GM19328 (cell line): ENCODE measurements at regions not wholly inside any gene's neighbourhood (a gene's known extent, or its start where the extent isn't known, plus 50 kb on each side); places are given as distances from the start of the nearest gene placed in this dataset.

Source experiments
- ATAC-seq: cut with Tn5 transposase; IDR thresholded peaks from one replicate; pipeline ENCODE4 v1.9.1; 2021; ENCODE audit warnings: mild to moderate bottlenecking, moderate library complexity; ENCODE audit not compliant: unreplicated experiment

GRCh38 chr5:167889276-167889675 lies 402.2 kb upstream of the WWC1 start:
- ATAC-seq = no peak

- no peak for ATAC-seq
These were observed 398.9 kb upstream of the WWC1 start for GRCh38 chr5:167892352-167893115.

DNA sequence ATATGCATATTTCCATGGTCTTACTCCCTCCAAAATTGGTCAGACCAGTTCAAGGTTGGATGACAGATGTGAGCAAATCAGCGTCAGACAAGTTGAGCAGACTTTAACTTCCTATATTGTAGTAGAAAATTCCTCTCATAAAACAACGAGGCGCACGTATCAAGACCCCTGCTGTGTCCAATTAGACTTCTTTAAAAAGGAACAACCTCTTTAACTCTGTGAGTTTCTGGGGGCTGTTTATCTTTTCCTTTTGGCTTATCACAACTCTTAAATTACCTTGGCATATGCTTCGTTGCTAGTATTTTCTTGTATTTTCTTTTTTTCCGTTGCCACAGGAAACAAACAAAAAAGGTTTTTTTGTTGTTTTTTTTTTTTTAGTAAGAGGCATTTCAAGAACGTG lies 398.2 kb upstream of the WWC1 start:
- no peak for ATAC-seq

DNA sequence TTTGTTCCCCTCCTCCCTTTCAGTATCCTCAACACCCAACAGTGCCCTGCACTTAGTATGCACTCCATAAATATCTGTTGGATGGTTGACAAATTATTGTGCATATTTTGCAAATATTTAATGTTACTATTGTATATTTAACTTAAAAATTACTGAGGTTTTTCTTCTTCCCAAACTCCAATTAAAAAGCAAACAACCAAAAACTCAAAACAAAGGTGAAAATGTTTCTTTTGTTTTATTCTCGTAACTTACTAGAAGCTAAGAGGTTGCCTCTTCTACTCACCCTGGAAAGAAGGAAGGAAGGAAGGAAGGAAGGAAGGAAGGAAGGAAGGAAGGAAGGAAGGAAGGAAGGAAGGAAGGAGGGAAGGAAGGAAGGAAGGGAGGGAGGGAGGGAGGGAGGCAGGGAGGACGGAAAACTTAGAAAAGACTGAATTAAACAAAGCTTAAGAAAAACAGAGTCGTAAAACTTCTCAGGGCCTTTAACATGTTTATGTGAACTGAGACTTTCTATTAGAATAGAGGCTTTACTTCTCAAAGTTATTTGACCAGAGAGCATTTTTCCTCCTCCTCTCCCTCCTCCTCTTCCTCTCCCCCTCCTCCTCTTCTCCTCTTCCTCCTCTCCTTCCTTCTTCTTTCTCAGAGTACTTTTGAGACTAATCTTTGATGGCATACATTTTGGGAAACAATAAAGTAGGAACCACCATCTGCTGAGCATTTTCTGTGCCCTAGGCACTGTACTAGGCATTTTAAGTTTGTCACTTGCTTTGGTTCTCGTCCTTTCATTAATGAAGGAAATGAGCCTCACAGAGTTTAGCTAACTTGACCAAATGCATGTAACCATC lies 396.6 kb upstream of the WWC1 start:
- no peak for ATAC-seq

GRCh38 chr5:167895899-167896659 lies 395.4 kb upstream of the WWC1 start:
- ATAC-seq = no peak

GRCh38 chr5:167896814-167897213 lies 394.6 kb upstream of the WWC1 start:
- no peak for ATAC-seq

DNA sequence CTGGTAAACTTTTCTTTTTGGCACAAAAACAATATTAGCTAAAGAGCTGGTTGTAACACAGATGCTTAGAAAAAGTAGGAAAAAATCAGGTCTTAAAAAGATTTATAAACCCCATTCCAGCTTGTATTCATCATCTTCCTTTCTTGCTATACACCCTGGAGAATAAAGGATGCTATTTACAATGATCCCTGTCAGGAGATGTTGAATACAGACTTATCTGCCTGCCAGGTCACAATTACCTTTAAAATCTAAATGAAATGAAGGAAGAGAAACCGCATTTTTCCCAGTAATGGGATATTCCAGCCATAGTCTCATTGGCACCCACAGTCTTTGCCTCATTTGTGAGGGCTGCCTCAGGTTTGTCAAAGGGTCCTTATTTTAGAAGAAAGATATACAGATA lies 394.1 kb upstream of the WWC1 start:
- no peak for ATAC-seq

- ATAC-seq = no peak
These were observed 392.9 kb upstream of the WWC1 start for GRCh38 chr5:167898361-167899042.

DNA sequence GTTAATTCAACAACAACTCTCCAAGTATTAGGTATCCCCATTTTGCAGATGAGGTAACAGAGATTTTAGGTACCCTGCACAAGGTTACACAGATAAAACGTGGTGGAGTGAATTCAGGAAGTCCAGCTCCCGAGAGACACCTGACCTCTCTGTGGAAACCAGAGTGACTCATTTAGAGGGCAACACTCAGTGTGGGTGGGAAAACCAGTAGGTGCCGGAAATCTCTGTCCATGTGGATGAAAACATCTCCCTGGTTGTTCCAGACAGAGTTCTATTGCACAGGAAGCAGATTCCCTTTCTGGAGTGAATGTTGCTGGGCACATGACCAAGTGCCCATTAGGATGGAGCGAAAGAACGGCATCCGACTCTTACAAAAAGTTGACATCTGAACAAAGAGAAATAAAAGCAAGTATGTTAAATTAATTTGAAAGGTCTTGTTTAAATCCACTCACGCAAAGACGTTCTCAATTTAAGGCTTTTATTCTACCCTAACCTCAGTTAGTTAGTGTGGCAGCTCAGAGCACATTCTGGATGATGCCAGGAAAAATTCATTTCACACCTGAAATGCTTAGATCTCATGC lies 391.9 kb upstream of the WWC1 start:
- no peak for ATAC-seq

GRCh38 chr5:167900340-167900935 lies 391.0 kb upstream of the WWC1 start:
- no peak for ATAC-seq

GRCh38 chr5:167902298-167902697 lies 389.1 kb upstream of the WWC1 start:
- ATAC-seq = no peak

DNA sequence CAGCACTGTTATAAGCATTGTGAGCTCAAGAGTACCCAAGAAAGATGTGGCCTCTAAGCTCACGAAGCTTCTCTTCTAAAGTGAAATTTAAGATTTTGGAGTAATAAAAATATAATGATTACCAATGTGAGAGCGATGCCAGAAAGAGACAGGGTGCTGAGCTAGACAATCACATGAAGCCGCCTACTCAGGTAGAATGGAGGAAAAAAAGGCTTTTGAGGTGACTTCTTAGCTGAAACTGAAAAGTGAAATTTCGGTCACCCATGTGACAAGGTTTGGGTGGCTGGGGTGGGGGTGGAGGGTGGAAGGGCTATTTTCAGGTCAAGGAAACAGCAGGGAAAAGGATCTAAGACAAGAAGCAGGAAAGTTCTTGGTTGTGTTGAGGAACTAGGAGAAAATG lies 388.2 kb upstream of the WWC1 start:
- ATAC-seq = no peak

DNA sequence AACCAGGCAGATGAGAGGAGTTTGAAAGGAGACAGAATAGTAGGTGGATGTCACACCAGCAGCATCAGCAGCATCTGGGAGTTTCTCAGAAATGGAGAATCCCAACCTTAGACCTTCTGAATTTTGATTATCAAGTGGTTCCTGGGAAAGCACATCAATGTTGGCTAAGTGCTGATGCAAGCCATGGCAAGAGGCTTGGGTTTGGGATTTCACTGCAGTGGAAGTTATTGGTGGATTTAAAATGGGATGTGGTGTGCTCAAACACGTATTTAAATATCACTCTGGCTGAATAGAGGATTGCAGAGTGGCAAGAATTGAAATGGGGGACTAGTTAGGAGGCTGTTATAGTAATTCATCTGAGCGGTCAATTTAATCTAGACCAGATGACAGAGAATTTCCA lies 387.8 kb upstream of the WWC1 start:
- ATAC-seq = no peak

DNA sequence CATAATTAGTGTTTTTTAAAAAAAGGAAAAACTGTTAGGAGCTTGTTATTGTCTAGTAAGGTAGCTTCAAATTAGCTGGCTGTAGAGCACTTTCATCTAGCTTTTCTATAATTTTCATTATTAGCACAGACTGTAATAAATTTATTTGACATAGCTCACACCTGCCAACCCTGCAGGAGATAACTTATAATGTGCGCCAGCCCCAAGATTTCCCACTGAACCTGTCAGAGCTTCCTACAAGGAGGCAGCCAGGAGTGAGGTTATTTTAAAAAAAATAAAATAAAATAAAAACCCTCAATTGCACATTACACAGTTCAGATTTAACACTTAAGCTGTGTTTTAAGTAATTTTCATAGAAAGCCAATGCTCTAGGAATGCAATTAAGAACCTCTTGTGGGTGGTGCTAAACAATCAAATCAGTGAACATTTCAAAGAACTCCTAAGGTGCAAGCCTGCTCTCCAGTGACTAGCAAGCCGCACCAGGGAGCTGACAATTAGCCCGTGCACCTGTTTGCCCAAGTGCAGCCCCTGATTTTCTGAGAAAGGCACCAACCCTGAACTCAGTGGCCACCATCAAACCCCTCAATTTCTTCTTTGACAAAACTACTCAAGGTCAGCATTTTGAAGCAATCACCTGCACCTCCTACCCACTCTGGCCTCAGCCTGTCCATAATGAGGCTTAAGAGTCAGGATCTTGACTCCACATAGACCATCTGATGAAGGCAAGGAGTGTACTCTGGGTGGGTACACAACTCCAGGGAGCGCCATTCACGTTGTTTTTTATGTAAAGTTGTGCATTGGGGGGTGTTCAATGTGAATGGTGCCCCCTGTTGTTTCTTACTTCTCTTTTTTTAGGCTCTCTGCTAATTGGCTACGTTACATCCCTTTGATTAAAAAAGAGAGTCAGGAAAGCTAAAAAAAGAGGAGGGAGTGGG lies 385.3 kb upstream of the WWC1 start:
- ATAC-seq = no peak

GRCh38 chr5:167908606-167909005 lies 382.8 kb upstream of the WWC1 start:
- ATAC-seq = no peak

GRCh38 chr5:167912941-167913665 lies 378.3 kb upstream of the WWC1 start:
- ATAC-seq = no peak

- no peak for ATAC-seq
These were observed 376.2 kb upstream of the WWC1 start for GRCh38 chr5:167915237-167915636.

GRCh38 chr5:167916261-167916691 lies 375.2 kb upstream of the WWC1 start:
- no peak for ATAC-seq
